NT2/D1 (cell line): ENCODE measurements at regions not wholly inside any gene's neighbourhood (a gene's known extent, or its start where the extent isn't known, plus 50 kb on each side); places are given as distances from the start of the nearest gene placed in this dataset.

ENCODE experiments used
- DNase-seq: peaks from one replicate; pipeline ENCODE4 v3.0.0-alpha.2; 2011; ENCODE audit warnings: low read depth, low spot score
- H3K27me3 ChIP-seq: 2 replicates; pipeline ENCODE4 v1.6.0; 2011; ENCODE audit warnings: mild to moderate bottlenecking; ENCODE audit not compliant: insufficient read length, insufficient read depth
- H3K36me3 ChIP-seq: 2 replicates; pipeline ENCODE4 v1.6.1; 2011; ENCODE audit warnings: mild to moderate bottlenecking, low read length, mixed read lengths; ENCODE audit not compliant: insufficient read depth, insufficient read length
- H3K4me1 ChIP-seq: 2 replicates; pipeline ENCODE4 v1.5.1; 2011; ENCODE audit not compliant: insufficient read depth, insufficient read length
- H3K4me3 ChIP-seq: 2 replicates; pipeline ENCODE4 v1.5.1; 2011; ENCODE audit warnings: low read depth; ENCODE audit not compliant: insufficient read length
- H3K9ac ChIP-seq: 2 replicates; pipeline ENCODE4 v1.6.0; 2011; ENCODE audit warnings: low read depth; ENCODE audit not compliant: insufficient read length
- H3K9me3 ChIP-seq: 2 replicates; pipeline ENCODE4 v1.5.1; 2011; ENCODE audit warnings: mild to moderate bottlenecking, low read length; ENCODE audit not compliant: insufficient read depth
- SUZ12 ChIP-seq: IDR thresholded peaks from 2 replicates; pipeline ENCODE4 v1.6.1; 2011; ENCODE audit not compliant: insufficient read length, insufficient read depth; ENCODE audit errors: extremely low read depth
- YY1 ChIP-seq: IDR thresholded peaks from 2 replicates; pipeline ENCODE4 v1.6.1; 2011; ENCODE audit not compliant: insufficient read length, insufficient read depth
- ZNF274 ChIP-seq: IDR thresholded peaks from 2 replicates; pipeline ENCODE4 v1.6.1; 2011; ENCODE audit warnings: mild to moderate bottlenecking, low read depth, low read length

DNA sequence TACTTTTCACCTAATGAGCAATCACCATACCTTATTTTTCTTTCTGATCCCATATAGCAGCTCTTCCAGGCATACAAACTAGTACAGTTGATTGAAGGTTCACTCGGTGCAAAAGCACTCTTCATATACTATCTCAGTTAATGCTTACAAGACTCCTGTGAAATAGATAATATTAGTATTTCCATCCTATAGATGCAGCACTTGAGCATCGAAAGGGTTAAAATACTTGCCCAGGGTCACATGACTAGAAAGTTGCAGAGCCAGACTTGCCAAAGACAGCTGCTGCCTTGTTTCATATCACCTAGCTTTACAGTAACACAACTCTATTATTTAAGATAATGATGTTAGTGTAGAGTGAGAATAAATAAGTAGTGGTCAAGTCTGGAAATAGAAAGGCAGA lies 466.0 kb upstream of the TNP1 start:
- DNase-seq, result no peak
- no peak for TF ChIP-seq SUZ12
- Histone ChIP-seq H3K9me3 (peaks cover 12% of the 10 kb centered on the region; the same call in 1 of the 2 replicates), H3K36me3 (no peaks in the 10 kb centered on the region), H3K9ac (no peak overlapping the region), H3K4me3 (no peak overlapping the region), H3K4me1 (no peaks in the 10 kb centered on the region), H3K27me3 (no peaks in the 10 kb centered on the region)

DNA sequence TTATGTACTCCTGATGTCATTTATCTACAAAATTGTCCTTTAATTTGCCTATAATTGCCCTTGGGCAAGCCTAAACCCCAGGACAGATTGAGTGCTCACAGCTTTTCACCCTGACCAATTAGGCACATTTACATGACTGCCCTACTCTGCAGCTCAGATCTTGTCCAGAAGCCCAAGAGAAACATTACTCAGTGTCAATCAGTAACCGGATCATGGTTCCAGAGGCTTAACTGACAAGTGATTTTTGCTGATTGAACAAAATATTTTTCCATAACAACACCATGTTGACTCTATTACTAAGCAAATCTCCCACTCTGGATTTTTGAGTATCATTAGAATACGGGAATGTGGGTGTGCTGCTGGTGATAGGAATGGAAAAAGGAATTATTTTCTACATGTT lies 465.4 kb upstream of the TNP1 start:
- no peak for TF ChIP-seq YY1
- no peak for TF ChIP-seq SUZ12
- no peak for TF ChIP-seq ZNF274
- H3K4me3 ChIP-seq, result no peak overlapping the region
- no peak for DNase-seq
- no peak overlapping the region for H3K9ac ChIP-seq
- H3K4me1 ChIP-seq, result no peaks in the 10 kb centered on the region
- peaks cover 12% of the 10 kb centered on the region; the same call in 1 of the 2 replicates for H3K9me3 ChIP-seq
- H3K27me3 ChIP-seq, result no peaks in the 10 kb centered on the region
- H3K36me3 ChIP-seq, result no peaks in the 10 kb centered on the region

DNA sequence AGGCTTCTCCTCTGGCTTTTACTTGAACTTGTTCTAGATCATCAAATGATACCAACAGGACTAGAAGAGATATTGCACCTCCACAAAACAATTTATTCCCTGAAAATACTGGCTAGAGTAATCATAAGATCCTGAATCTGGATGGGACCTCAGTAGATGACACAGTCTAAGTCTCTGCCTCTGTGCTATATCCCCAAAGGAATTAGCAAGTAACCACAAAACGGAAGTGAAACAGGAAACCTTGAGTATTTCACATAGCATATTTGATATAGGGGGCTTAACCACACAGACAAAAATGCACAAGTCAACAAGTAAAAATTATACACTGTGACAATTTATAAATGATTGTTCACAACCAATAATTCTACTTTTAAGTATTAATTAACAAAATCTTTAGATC lies 456.9 kb upstream of the TNP1 start:
- TF ChIP-seq ZNF274 (no peak), SUZ12 (no peak), YY1 (no peak)
- no peaks in the 10 kb centered on the region for H3K36me3 ChIP-seq
- peaks cover 11% of the 10 kb centered on the region; the same call in 1 of the 2 replicates for H3K9me3 ChIP-seq
- no peak for DNase-seq
- H3K4me3 ChIP-seq, result no peak overlapping the region
- H3K9ac ChIP-seq, result no peak overlapping the region
- no peaks in the 10 kb centered on the region for H3K4me1 ChIP-seq
- H3K27me3 ChIP-seq, result no peaks in the 10 kb centered on the region

DNA sequence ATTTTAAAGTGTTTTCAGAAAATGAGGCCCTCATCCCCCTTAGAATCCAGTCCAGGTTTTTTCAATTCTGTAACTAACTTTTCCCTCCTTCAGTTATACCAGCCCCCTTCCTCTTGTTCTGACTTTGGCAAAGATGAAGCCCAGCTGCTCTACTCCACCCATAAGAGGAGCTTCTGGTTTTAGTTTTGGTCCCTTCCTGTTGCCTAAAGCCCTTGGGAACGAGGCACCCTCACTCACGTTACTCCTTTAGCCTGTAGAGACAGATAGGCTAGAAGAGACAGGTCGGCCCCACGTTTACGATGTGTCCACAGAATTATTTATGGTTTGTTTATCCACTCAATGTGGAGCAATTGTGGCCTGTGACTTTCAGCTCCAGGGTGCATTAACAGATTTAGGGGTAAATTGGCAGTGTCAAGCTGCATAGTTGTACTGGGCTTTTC lies 454.2 kb upstream of the TNP1 start:
- Histone ChIP-seq H3K36me3 (no peaks in the 10 kb centered on the region), H3K27me3 (no peaks in the 10 kb centered on the region), H3K9me3 (peaks cover 11% of the 10 kb centered on the region; the same call in 1 of the 2 replicates), H3K4me3 (no peak overlapping the region), H3K9ac (no peak overlapping the region), H3K4me1 (no peaks in the 10 kb centered on the region)
- TF ChIP-seq YY1, result no peak
- no peak for TF ChIP-seq ZNF274
- TF ChIP-seq SUZ12, result no peak
- DNase-seq, result no peak

DNA sequence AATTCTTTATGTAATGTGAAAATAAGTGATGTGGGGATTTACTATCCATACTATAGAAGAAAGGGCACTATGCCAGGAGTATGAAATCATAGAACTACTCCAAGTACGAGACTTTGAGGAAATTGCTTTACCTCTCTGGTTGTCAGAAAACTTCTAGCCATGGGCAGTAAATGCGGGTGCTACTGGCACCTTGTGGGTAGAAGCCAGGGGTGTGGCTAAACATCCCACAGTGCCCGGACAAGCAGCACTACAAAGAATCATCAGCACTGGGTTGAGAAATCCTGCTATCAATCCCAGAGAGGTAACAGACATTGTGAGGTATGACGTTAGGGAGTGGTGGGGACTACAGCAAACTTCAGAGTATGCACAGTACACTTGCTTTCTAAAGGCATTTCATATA lies 453.5 kb upstream of the TNP1 start:
- TF ChIP-seq ZNF274 (no peak), YY1 (no peak), SUZ12 (no peak)
- no peak overlapping the region for H3K4me3 ChIP-seq
- H3K27me3 ChIP-seq, result no peaks in the 10 kb centered on the region
- H3K36me3 ChIP-seq, result no peaks in the 10 kb centered on the region
- peaks cover 11% of the 10 kb centered on the region; the same call in 1 of the 2 replicates for H3K9me3 ChIP-seq
- no peak for DNase-seq
- no peak overlapping the region for H3K9ac ChIP-seq
- no peaks in the 10 kb centered on the region for H3K4me1 ChIP-seq

DNA sequence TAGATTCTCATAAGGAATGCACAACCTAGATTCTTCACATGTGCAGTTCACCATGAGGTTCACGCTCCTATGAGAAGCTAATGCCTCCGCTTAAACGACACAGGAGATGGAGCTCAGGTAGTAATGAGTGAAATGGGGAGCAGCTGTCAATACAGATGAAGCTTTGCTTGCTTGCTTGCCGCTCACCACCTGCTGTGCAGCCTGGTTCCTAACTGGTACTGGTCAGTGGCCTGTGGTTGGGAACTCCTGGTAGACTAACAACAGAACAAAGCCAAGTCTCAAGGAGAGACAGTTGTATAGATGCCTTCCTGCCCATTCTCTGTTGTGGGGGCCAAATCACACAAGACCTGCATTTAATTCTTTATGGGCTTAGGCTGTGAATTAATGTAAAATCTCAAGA lies 449.2 kb upstream of the TNP1 start:
- H3K9me3 ChIP-seq, result no peaks in the 10 kb centered on the region
- H3K36me3 ChIP-seq, result no peaks in the 10 kb centered on the region
- no peaks in the 10 kb centered on the region for H3K27me3 ChIP-seq
- no peak for DNase-seq
- no peak overlapping the region for H3K4me3 ChIP-seq
- H3K4me1 ChIP-seq, result no peaks in the 10 kb centered on the region
- no peak overlapping the region for H3K9ac ChIP-seq
- no peak for TF ChIP-seq ZNF274
- TF ChIP-seq SUZ12, result no peak
- TF ChIP-seq YY1, result no peak

DNA sequence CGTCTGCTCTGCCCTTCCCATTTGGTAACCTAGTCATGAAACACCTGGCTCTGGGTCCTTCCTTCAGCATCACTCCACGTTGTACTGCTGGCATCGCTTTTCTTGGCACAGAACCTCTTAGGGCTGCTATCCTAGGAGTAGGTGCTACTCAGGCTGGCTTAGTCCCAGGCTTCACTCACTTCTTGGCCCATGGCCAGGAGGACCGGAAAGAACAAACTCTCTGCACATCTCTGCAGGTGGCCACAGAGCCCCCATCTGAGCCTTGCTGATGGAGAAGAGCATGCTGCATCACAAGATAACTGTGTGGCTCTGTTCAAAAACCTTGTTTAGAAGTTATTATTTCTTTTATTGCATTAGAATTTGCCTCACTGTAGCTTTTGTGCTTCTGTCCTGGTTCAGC lies 447.2 kb upstream of the TNP1 start:
- no peaks in the 10 kb centered on the region for H3K4me1 ChIP-seq
- no peak overlapping the region for H3K4me3 ChIP-seq
- no peak for DNase-seq
- H3K9me3 ChIP-seq, result no peaks in the 10 kb centered on the region
- no peak for TF ChIP-seq YY1
- no peak for TF ChIP-seq SUZ12
- no peak for TF ChIP-seq ZNF274
- H3K36me3 ChIP-seq, result no peaks in the 10 kb centered on the region
- H3K9ac ChIP-seq, result no peak overlapping the region
- H3K27me3 ChIP-seq, result peaks cover 5% of the 10 kb centered on the region

DNA sequence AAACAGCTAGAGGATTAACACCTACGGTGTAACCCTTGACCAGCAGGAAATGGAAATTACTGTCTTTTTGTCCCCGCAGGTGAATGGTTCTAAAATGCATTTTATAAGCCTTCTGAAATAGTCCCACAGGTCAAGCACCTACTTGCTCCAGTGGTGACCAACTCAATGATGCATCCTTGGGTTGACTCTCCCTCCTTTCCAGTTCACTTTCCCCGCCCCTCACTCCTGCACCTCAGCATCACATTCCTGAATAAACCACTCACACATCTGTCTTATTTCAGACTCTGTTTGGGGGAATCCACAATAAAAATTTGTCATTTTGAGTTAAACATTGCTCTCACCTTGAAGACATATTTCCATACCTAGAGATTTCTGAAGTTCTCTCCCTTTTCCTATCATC lies 446.0 kb upstream of the TNP1 start:
- Histone ChIP-seq H3K9ac (no peak overlapping the region), H3K36me3 (no peaks in the 10 kb centered on the region), H3K27me3 (peaks cover 8% of the 10 kb centered on the region), H3K4me3 (no peak overlapping the region), H3K4me1 (no peaks in the 10 kb centered on the region), H3K9me3 (no peaks in the 10 kb centered on the region)
- no peak for DNase-seq
- TF ChIP-seq YY1 (no peak), SUZ12 (no peak), ZNF274 (no peak)
